K562 (cell line): ENCODE measurements at regions not wholly inside any gene's neighbourhood (a gene's known extent, or its start where the extent isn't known, plus 50 kb on each side); places are given as distances from the start of the nearest gene placed in this dataset.

Experiments used
- CBFB ChIP-seq: sonication (generic); formaldehyde crosslinking; IDR thresholded peaks from 2 replicates; pipeline ENCODE4 v1.4.0; 2020; ENCODE audit warnings: mild to moderate bottlenecking, missing genetic modification reagents
- CCNT2 ChIP-seq: IDR thresholded peaks from 2 replicates; pipeline ENCODE4 v1.6.1; 2011; ENCODE audit warnings: borderline replicate concordance, low read depth, mild to moderate bottlenecking, moderate library complexity, mixed read lengths, low read length; ENCODE audit not compliant: insufficient read length; ENCODE audit errors: extremely low read depth
- FIP1L1 ChIP-seq: fragments of 200-400 bp; formaldehyde crosslinking; IDR thresholded peaks from 2 replicates; pipeline ENCODE4 v1.6.1; 2018; ENCODE audit warnings: mild to moderate bottlenecking, low read depth, low read length; ENCODE audit not compliant: poor library complexity, severe bottlenecking
- FOXA1 ChIP-seq: fragments of 450-650 bp; IDR thresholded peaks from 2 replicates; pipeline ENCODE4 v1.6.1; 2016; ENCODE audit warnings: mild to moderate bottlenecking, borderline replicate concordance
- HDAC2 ChIP-seq: fragments of 450-650 bp; IDR thresholded peaks from 2 replicates; pipeline ENCODE4 v1.6.1; 2016; ENCODE audit warnings: mild to moderate bottlenecking
- KDM5B ChIP-seq: fragments of 200-600 bp; sonication (generic); IDR thresholded peaks from 2 replicates; pipeline ENCODE4 v1.6.1; 2012; ENCODE audit warnings: low read depth, mild to moderate bottlenecking, moderate library complexity, low read length, control low read depth, inconsistent platforms; ENCODE audit not compliant: insufficient replicate concordance
- RBM15 ChIP-seq: fragments of 200-400 bp; formaldehyde crosslinking; IDR thresholded peaks from 2 replicates; pipeline ENCODE4 v1.6.1; 2018; ENCODE audit warnings: mild to moderate bottlenecking, low read length, moderate library complexity; ENCODE audit not compliant: insufficient read depth
- SPI1 ChIP-seq: IDR thresholded peaks from 2 replicates; pipeline ENCODE4 v1.6.1; 2011; ENCODE audit warnings: low read depth, low read length, control low read depth, borderline replicate concordance
- SREBF1 ChIP-seq: fragments of 150-350 bp; IDR thresholded peaks from 2 replicates; pipeline ENCODE4 v1.6.1; 2014; ENCODE audit warnings: antibody characterized with exemption, low read depth, low read length, borderline replicate concordance
- SRSF7 ChIP-seq: fragments of 200-400 bp; formaldehyde crosslinking; optimal IDR thresholded peaks from 2 replicates; pipeline ENCODE3; 2017; ENCODE audit warnings: mild to moderate bottlenecking, low read depth, low read length
- TAF7 ChIP-seq: fragments of 450-650 bp; IDR thresholded peaks from 2 replicates; pipeline ENCODE4 v1.6.1; 2016; ENCODE audit warnings: missing genetic modification characterization, missing compliant biosample characterization
- ZC3H4 ChIP-seq: sonication (generic); formaldehyde crosslinking; IDR thresholded peaks from 2 replicates; pipeline ENCODE4 v1.9.0; 2021; ENCODE audit warnings: missing genetic modification reagents, borderline replicate concordance
- ZFP36 ChIP-seq: fragments of 150-350 bp; IDR thresholded peaks from 2 replicates; pipeline ENCODE4 v1.6.1; 2018; ENCODE audit warnings: low read length, low read depth; ENCODE audit not compliant: partially characterized antibody
- TF ChIP-seq, protein P1 (sequence below), 2 experiments: IDR thresholded peaks in 1 of 2; conservative IDR thresholded peaks in 1 of 2; 2 replicates each; pipeline ENCODE4 v1.6.1; 2016; ENCODE audit warnings: low read depth in 2 of 2, mild to moderate bottlenecking in 1 of 2, missing compliant biosample characterization in 1 of 2, missing genetic modification characterization in 1 of 2, moderate library complexity in 1 of 2
- TF ChIP-seq, protein P2 (sequence below), 2 experiments: fragments of 200-800 bp in 1 of 2; sonication (Bioruptor generic) in 1 of 2; sonication (generic) in 1 of 2; formaldehyde crosslinking in 1 of 2; IDR thresholded peaks in 1 of 2; conservative IDR thresholded peaks in 1 of 2; 2 replicates each; pipeline versions ENCODE4 v1.5.0 to v1.6.1; 2016 to 2020; ENCODE audit warnings: missing compliant biosample characterization in 1 of 2, missing genetic modification characterization in 1 of 2, missing genetic modification reagents in 1 of 2
- TF ChIP-seq, protein P3 (sequence below), 2 experiments: IDR thresholded peaks; 2 replicates each; pipeline ENCODE4 v1.6.1; 2011; ENCODE audit warnings: borderline replicate concordance in 1 of 2, control low read depth in 1 of 2, low read depth in 1 of 2, low read length in 1 of 2, mild to moderate bottlenecking in 1 of 2, mixed read lengths in 1 of 2, moderate library complexity in 1 of 2; ENCODE audit not compliant: insufficient read depth in 1 of 2, insufficient read length in 1 of 2, poor library complexity in 1 of 2, severe bottlenecking in 1 of 2; ENCODE audit errors: extremely low read depth in 1 of 2
- TF ChIP-seq, protein P4 (sequence below): fragments of 450-650 bp; formaldehyde crosslinking; IDR thresholded peaks from 2 replicates; pipeline ENCODE4 v1.4.0; 2020; ENCODE audit warnings: mild to moderate bottlenecking, moderate library complexity
- TF ChIP-seq, protein P5 (sequence below), 2 experiments: fragments of 450-650 bp; conservative IDR thresholded peaks; 2 replicates each; pipeline ENCODE4 v1.6.1; 2017; ENCODE audit warnings: mild to moderate bottlenecking in 2 of 2, moderate library complexity in 2 of 2

DNA sequence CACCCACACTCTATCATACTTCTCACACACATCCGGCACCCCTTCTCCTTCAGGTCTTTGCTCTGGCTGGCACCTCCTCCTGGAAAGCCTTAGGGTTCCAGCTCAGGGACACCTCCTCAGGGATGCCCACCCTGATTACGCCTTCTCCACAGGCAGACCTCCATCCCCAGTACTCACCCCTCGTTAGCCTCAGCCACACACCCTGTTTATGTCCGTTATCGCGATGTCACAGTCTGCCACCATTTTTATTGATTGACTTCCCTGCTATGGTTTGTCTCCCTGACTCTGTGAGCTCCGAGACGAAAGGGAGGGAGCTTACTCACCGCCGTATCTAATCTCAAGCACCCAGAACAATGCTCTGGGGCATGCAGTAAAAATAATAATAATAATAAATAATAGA, 191.7 kb upstream of the LHX5 start (continued):
- TF ChIP-seq RBM15 (no peak), CBFB (CRISPR knock-in tag) (no peak), HDAC2 (peak; percentile 86), TAF7 (tag) (no peak), SREBF1 (no peak), KDM5B (no peak), FOXA1 (no peak), SPI1 (peak; percentile 41; the same call in 1 of the 2 replicates), CCNT2 (no peak), FIP1L1 (no peak), ZC3H4 (CRISPR knock-in tag) (no peak), SRSF7 (no peak), ZFP36 (peak; percentile 100)
- TF ChIP-seq, protein P1, sequence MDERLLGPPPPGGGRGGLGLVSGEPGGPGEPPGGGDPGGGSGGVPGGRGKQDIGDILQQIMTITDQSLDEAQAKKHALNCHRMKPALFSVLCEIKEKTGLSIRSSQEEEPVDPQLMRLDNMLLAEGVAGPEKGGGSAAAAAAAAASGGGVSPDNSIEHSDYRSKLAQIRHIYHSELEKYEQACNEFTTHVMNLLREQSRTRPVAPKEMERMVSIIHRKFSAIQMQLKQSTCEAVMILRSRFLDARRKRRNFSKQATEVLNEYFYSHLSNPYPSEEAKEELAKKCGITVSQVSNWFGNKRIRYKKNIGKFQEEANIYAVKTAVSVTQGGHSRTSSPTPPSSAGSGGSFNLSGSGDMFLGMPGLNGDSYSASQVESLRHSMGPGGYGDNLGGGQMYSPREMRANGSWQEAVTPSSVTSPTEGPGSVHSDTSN (CRISPR knock-in tag; IDR thresholded peaks at IDR 0.05; ENCODE audit: low read depth) = no peak
- TF ChIP-seq, protein P1 (tag; conservative IDR thresholded peaks at IDR 0.05; ENCODE audit: low read depth) = peak; percentile 68
- TF ChIP-seq, protein P2, sequence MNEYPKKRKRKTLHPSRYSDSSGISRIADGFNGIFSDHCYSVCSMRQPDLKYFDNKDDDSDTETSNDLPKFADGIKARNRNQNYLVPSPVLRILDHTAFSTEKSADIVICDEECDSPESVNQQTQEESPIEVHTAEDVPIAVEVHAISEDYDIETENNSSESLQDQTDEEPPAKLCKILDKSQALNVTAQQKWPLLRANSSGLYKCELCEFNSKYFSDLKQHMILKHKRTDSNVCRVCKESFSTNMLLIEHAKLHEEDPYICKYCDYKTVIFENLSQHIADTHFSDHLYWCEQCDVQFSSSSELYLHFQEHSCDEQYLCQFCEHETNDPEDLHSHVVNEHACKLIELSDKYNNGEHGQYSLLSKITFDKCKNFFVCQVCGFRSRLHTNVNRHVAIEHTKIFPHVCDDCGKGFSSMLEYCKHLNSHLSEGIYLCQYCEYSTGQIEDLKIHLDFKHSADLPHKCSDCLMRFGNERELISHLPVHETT (CRISPR knock-in tag; conservative IDR thresholded peaks at IDR 0.05 in 1 of 2, IDR thresholded peaks at IDR 0.05 in 1 of 2) = no peak
- TF ChIP-seq, protein P3, sequence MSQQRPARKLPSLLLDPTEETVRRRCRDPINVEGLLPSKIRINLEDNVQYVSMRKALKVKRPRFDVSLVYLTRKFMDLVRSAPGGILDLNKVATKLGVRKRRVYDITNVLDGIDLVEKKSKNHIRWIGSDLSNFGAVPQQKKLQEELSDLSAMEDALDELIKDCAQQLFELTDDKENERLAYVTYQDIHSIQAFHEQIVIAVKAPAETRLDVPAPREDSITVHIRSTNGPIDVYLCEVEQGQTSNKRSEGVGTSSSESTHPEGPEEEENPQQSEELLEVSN (IDR thresholded peaks at IDR 0.05; ENCODE audit: borderline replicate concordance in 1 of 2, extremely low read depth in 1 of 2, insufficient read depth in 1 of 2, insufficient read length in 1 of 2, low read depth in 1 of 2, low read length in 1 of 2, poor library complexity in 1 of 2, severe bottlenecking in 1 of 2) = peak in 1 of 2 experiments; percentile 13
- TF ChIP-seq, protein P4, sequence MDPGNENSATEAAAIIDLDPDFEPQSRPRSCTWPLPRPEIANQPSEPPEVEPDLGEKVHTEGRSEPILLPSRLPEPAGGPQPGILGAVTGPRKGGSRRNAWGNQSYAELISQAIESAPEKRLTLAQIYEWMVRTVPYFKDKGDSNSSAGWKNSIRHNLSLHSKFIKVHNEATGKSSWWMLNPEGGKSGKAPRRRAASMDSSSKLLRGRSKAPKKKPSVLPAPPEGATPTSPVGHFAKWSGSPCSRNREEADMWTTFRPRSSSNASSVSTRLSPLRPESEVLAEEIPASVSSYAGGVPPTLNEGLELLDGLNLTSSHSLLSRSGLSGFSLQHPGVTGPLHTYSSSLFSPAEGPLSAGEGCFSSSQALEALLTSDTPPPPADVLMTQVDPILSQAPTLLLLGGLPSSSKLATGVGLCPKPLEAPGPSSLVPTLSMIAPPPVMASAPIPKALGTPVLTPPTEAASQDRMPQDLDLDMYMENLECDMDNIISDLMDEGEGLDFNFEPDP (CRISPR knock-in tag) = no peak
- TF ChIP-seq, protein P5, sequence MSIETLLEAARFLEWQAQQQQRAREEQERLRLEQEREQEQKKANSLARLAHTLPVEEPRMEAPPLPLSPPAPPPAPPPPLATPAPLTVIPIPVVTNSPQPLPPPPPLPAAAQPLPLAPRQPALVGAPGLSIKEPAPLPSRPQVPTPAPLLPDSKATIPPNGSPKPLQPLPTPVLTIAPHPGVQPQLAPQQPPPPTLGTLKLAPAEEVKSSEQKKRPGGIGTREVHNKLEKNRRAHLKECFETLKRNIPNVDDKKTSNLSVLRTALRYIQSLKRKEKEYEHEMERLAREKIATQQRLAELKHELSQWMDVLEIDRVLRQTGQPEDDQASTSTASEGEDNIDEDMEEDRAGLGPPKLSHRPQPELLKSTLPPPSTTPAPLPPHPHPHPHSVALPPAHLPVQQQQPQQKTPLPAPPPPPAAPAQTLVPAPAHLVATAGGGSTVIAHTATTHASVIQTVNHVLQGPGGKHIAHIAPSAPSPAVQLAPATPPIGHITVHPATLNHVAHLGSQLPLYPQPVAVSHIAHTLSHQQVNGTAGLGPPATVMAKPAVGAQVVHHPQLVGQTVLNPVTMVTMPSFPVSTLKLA (conservative IDR thresholded peaks at IDR 0.05) = 0 out of 4 replicates have a peak, but pooled peaks have one; percentile 25 to 37
